ENCODE measurements at regions not wholly inside any gene's neighbourhood (a gene's known extent, or its start where the extent isn't known, plus 50 kb on each side); places are given as distances from the start of the nearest gene placed in this dataset.

DNA sequence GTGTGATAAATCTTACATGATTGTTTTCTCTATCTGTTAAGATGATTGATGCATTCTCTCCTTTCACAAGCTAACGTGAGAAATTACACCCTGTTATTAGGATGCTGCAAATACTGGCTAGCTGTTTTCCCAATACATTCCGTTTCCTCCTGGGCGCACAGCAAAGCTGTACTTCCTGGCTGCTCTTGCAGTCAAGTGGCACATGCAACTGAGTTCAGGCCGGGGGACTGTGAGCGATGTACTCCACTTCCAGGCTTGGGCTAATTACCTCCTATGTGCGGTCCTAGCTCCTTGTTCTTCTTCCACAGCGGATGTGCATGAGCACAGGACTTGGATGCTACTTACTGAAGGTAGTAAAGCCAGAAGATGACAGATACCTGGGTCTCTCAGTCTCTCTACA is 234.9 kb upstream of the SESN3 start:
- TF ChIP-seq, protein P1, sequence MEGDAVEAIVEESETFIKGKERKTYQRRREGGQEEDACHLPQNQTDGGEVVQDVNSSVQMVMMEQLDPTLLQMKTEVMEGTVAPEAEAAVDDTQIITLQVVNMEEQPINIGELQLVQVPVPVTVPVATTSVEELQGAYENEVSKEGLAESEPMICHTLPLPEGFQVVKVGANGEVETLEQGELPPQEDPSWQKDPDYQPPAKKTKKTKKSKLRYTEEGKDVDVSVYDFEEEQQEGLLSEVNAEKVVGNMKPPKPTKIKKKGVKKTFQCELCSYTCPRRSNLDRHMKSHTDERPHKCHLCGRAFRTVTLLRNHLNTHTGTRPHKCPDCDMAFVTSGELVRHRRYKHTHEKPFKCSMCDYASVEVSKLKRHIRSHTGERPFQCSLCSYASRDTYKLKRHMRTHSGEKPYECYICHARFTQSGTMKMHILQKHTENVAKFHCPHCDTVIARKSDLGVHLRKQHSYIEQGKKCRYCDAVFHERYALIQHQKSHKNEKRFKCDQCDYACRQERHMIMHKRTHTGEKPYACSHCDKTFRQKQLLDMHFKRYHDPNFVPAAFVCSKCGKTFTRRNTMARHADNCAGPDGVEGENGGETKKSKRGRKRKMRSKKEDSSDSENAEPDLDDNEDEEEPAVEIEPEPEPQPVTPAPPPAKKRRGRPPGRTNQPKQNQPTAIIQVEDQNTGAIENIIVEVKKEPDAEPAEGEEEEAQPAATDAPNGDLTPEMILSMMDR (conservative IDR thresholded peaks at IDR 0.05 in 1 of 2, IDR thresholded peaks at IDR 0.05 in 1 of 2; ENCODE audit: low read depth in 1 of 2, low read length in 2 of 2): no peak
- TF ChIP-seq EZH2 (IDR thresholded peaks at IDR 0.05; ENCODE audit: low read length, missing control alignments): no peak
